K562 (cell line): ENCODE measurements at regions not wholly inside any gene's neighbourhood (a gene's known extent, or its start where the extent isn't known, plus 50 kb on each side); places are given as distances from the start of the nearest gene placed in this dataset.
A peak's percentile ranks its signal among the peaks of the same experiment; 100 is the strongest.

Source experiments
- ATAC-seq: fragments of 200-7000 bp; cut with Tn5 transposase; 3 replicates; pipeline ENCODE4 v1.9.1; 2020; ENCODE audit warnings: moderate library complexity
- BruUV-seq: library from RNA; stranded (reverse); fragments of 400-500 nt; replicated peaks from 2 replicates; lab custom pipeline; 2021; lab: Mats Ljungman, UMichigan
- CTCF ChIA-PET: fragments of 300-600 bp; formaldehyde crosslinking; extraction: SDS; loops from one replicate; lab custom pipeline; 2021; ENCODE audit warnings: low intra/inter-chr PET ratio; lab: Yijun Ruan, JAX
- POLR2A ChIA-PET: fragments of 300-600, 350-650 bp; sonication (Branson Sonifier 250); formaldehyde crosslinking; extraction: SDS; loops from one replicate; lab custom pipeline; 2021; ENCODE audit warnings: antibody characterized with exemption, inconsistent platforms; lab: Yijun Ruan, JAX
- DNase-seq, 4 experiments: peaks; one replicate each; pipeline versions ENCODE4 v3.0.0 to v3.0.0-alpha.2; 2011 to 2018; ENCODE audit warnings: low spot score in 3 of 4, mixed read lengths in 3 of 4; ENCODE audit errors: extremely low read depth in 1 of 4
- FAIRE-seq: peaks from 2 replicates; lab custom pipeline; 2011; peaks lifted over from hg19 to GRCh38; lab: Jason Lieb, UNC
- H2AFZ ChIP-seq: 2 replicates; pipeline ENCODE4 v1.6.0; 2011; ENCODE audit warnings: low read depth, low read length, control low read depth, inconsistent platforms
- H3K27ac ChIP-seq: fragments of 200-600 bp; 3 replicates; pipeline ENCODE4 v1.8.0; 2011; ENCODE audit warnings: low read depth, mild to moderate bottlenecking, control low read depth, inconsistent platforms, low read length, moderate library complexity, mixed read lengths; ENCODE audit errors: extremely low read depth
- H3K27me3 ChIP-seq, 2 experiments: fragments of 300-600 bp in 1 of 2; 2 replicates in 1 of 2; 3 replicates in 1 of 2; pipeline versions ENCODE4 v1.6.0 to v1.8.0; 2011; ENCODE audit warnings: inconsistent platforms in 2 of 2, low read length in 2 of 2, mild to moderate bottlenecking in 1 of 2, mixed read lengths in 1 of 2, moderate library complexity in 1 of 2; ENCODE audit not compliant: control insufficient read depth in 2 of 2, insufficient read depth in 2 of 2
- H3K36me3 ChIP-seq: fragments of 300-600 bp; 3 replicates; pipeline ENCODE4 v1.8.0; 2011; ENCODE audit warnings: mild to moderate bottlenecking, low read length, inconsistent platforms; ENCODE audit not compliant: control insufficient read depth, insufficient read depth
- H3K4me1 ChIP-seq, 2 experiments: fragments of 200-600 bp in 1 of 2; replicated peaks in 1 of 2; 2 replicates in 1 of 2; 3 replicates in 1 of 2; pipeline versions ENCODE4 v1.5.1 to v1.8.0; 2011; ENCODE audit warnings: inconsistent platforms in 2 of 2, low read length in 2 of 2, mild to moderate bottlenecking in 1 of 2, mixed read lengths in 1 of 2, moderate library complexity in 1 of 2; ENCODE audit not compliant: control insufficient read depth in 2 of 2, insufficient read depth in 2 of 2
- H3K4me2 ChIP-seq: 2 replicates; pipeline ENCODE4 v1.6.1; 2011; ENCODE audit warnings: low read length, control low read depth, inconsistent platforms, mixed read lengths; ENCODE audit not compliant: insufficient read depth
- H3K4me3 ChIP-seq: fragments of 200-600 bp; sonication (generic), shearing (Covaris generic); 2 replicates; pipeline ENCODE4 v1.5.1; 2016; ENCODE audit warnings: control low read depth, inconsistent platforms
- H3K79me2 ChIP-seq: fragments of 200-600 bp; 3 replicates; pipeline ENCODE4 v1.8.0; 2011; ENCODE audit warnings: low read length, inconsistent platforms; ENCODE audit not compliant: control insufficient read depth, insufficient read depth
- H3K9ac ChIP-seq, 2 experiments: 2 replicates each; pipeline versions ENCODE4 v1.6.0 to v1.6.1; 2011; ENCODE audit warnings: low read depth in 2 of 2, low read length in 2 of 2, control low read depth in 1 of 2, inconsistent platforms in 1 of 2, mild to moderate bottlenecking in 1 of 2, mixed read lengths in 1 of 2; ENCODE audit not compliant: insufficient read depth in 1 of 2
- H3K9me1 ChIP-seq: one replicate; pipeline ENCODE4 v1.6.0; 2011; ENCODE audit warnings: inconsistent platforms, mild to moderate bottlenecking, low read length, moderate library complexity; ENCODE audit not compliant: control insufficient read depth, insufficient read depth
- H3K9me3 ChIP-seq: replicated peaks from 2 replicates; pipeline ENCODE4 v1.5.1; 2011; ENCODE audit warnings: low read depth, low read length, inconsistent platforms; ENCODE audit not compliant: control insufficient read depth, insufficient read depth
- H4K20me1 ChIP-seq: replicated peaks from 2 replicates; pipeline ENCODE4 v1.6.1; 2011; ENCODE audit warnings: low read length, inconsistent platforms, mixed read lengths; ENCODE audit not compliant: control insufficient read depth, insufficient read depth
- ATF7 ChIP-seq: fragments of 450-650 bp; IDR thresholded peaks from 2 replicates; pipeline ENCODE4 v1.7.1; 2014; ENCODE audit warnings: mild to moderate bottlenecking, moderate library complexity
- CEBPG ChIP-seq, 3 experiments: fragments of 200-800 bp in 1 of 3; sonication (Bioruptor generic) in 1 of 3; sonication (generic) in 1 of 3; formaldehyde crosslinking in 1 of 3; IDR thresholded peaks in 2 of 3; conservative IDR thresholded peaks in 1 of 3; 2 replicates each; pipeline versions ENCODE4 v1.6.1 to v1.8.0; 2016 to 2022; ENCODE audit warnings: missing compliant biosample characterization in 2 of 3, missing genetic modification characterization in 2 of 3, mild to moderate bottlenecking in 1 of 3, missing genetic modification reagents in 1 of 3
- COPS2 ChIP-seq: fragments of 450-650 bp; conservative IDR thresholded peaks from 2 replicates; pipeline ENCODE4 v1.6.1; 2016; ENCODE audit warnings: mild to moderate bottlenecking, moderate library complexity
- HSF4 ChIP-seq: fragments of 250-450 bp; sonication (Bioruptor Pico); IDR thresholded peaks from 2 replicates; pipeline ENCODE4 v2.1.2; 2022; ENCODE audit warnings: mild to moderate bottlenecking, moderate library complexity, borderline replicate concordance
- MAZ ChIP-seq, 2 experiments: fragments of 450-650 bp in 1 of 2; sonication (generic) in 1 of 2; formaldehyde crosslinking; IDR thresholded peaks in 1 of 2; conservative IDR thresholded peaks in 1 of 2; 2 replicates each; pipeline versions ENCODE4 v1.4.0 to v1.5.0; 2020; ENCODE audit warnings: mild to moderate bottlenecking in 1 of 2, missing genetic modification reagents in 1 of 2
- NCOR1 ChIP-seq: fragments of 450-650 bp; IDR thresholded peaks from 2 replicates; pipeline ENCODE4 v1.6.1; 2016; ENCODE audit warnings: mild to moderate bottlenecking, moderate library complexity
- PHF20 ChIP-seq: fragments of 450-650 bp; IDR thresholded peaks from 2 replicates; pipeline ENCODE4 v1.6.1; 2018; ENCODE audit not compliant: partially characterized antibody
- RCOR1 ChIP-seq, 2 experiments: IDR thresholded peaks; 2 replicates each; pipeline ENCODE4 v1.6.1; 2012; ENCODE audit warnings: low read depth in 2 of 2, low read length in 2 of 2, borderline replicate concordance in 1 of 2, improper control_type of control experiment in 1 of 2
- SMAD2 ChIP-seq: fragments of 150-350 bp; IDR thresholded peaks from 2 replicates; pipeline ENCODE4 v1.6.1; 2014; ENCODE audit warnings: low read depth, mild to moderate bottlenecking, low read length
- ZNF324 ChIP-seq: fragments of 250-450 bp; sonication (Bioruptor Pico); IDR thresholded peaks from 2 replicates; pipeline ENCODE4 v1.4.0; 2020; ENCODE audit warnings: mild to moderate bottlenecking
- ZZZ3 ChIP-seq: fragments of 450-650 bp; IDR thresholded peaks from 2 replicates; pipeline ENCODE4 v1.6.1; 2016; ENCODE audit warnings: antibody characterized with exemption, mild to moderate bottlenecking, moderate library complexity
- WGBS: fragments of 100-300 bp; shearing (Covaris generic); methylation state at CpG from one replicate; pipeline ENCODE4 v1.1.6; 2016; ENCODE audit warnings: low coverage, mixed read lengths; ENCODE audit not compliant: insufficient coverage; ENCODE audit errors: missing lambda C conversion rate; 5-methylcytosine and 5-hydroxymethylcytosine counted together
- in situ Hi-C: fragments of 300-500 bp; cut with MboI; formaldehyde crosslinking; loops from 4 replicates; pipeline ENCODE4 v1.15.0; 2018; ENCODE audit warnings: inconsistent platforms, mixed read lengths
- intact Hi-C: fragments of 100-400 bp; cut with micrococcal nuclease; formaldehyde crosslinking; loops from 2 replicates; pipeline ENCODE4 v1.14.2; 2022
- TF ChIP-seq, protein P1 (sequence below): fragments of 250-450 bp; sonication (Bioruptor Pico); IDR thresholded peaks from 2 replicates; pipeline ENCODE4 v1.8.0; 2022; ENCODE audit warnings: moderate library complexity, mild to moderate bottlenecking, inconsistent platforms
- TF ChIP-seq, protein P2 (sequence below): sonication (generic); formaldehyde crosslinking; IDR thresholded peaks from 2 replicates; pipeline ENCODE4 v1.8.0; 2022; ENCODE audit warnings: missing genetic modification reagents, mild to moderate bottlenecking, borderline replicate concordance
- TF ChIP-seq, protein P3 (sequence below): sonication (generic); formaldehyde crosslinking; IDR thresholded peaks from 2 replicates; pipeline ENCODE4 v1.8.0; 2022; ENCODE audit warnings: missing genetic modification reagents, mild to moderate bottlenecking, moderate library complexity, borderline replicate concordance

DNA sequence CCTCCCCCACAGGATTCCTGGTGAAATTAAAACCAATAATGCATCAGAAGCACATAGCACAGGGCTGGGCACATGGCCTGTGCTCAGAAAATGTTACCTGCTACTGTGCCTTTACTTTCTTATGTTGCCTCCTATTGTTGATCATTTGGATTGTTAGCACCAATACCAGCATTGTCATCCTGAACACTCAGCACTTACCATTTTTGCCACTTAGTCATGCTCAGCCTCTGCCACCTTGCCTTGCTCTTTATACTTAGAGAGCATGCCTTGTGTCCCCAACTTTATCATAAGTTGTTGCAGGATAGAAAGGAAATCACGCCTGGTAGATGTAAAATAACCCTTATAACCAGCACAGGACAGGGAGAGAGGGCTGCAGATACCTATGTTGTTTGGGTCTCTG lies 361.0 kb upstream of the RUNX1 start (continued):
- TF ChIP-seq CEBPG (CRISPR knock-in tag; IDR thresholded peaks at IDR 0.05) (no peak), CEBPG (tag; conservative IDR thresholded peaks at IDR 0.05 in 1 of 2, IDR thresholded peaks at IDR 0.05 in 1 of 2) (no peak), ATF7 (no peak), ZNF324 (CRISPR knock-in tag) (no peak), SMAD2 (no peak)
- TF ChIP-seq, protein P1, sequence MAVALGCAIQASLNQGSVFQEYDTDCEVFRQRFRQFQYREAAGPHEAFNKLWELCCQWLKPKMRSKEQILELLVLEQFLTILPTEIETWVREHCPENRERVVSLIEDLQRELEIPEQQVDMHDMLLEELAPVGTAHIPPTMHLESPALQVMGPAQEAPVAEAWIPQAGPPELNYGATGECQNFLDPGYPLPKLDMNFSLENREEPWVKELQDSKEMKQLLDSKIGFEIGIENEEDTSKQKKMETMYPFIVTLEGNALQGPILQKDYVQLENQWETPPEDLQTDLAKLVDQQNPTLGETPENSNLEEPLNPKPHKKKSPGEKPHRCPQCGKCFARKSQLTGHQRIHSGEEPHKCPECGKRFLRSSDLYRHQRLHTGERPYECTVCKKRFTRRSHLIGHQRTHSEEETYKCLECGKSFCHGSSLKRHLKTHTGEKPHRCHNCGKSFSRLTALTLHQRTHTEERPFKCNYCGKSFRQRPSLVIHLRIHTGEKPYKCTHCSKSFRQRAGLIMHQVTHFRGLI (CRISPR knock-in tag) = no peak
- TF ChIP-seq, protein P2, sequence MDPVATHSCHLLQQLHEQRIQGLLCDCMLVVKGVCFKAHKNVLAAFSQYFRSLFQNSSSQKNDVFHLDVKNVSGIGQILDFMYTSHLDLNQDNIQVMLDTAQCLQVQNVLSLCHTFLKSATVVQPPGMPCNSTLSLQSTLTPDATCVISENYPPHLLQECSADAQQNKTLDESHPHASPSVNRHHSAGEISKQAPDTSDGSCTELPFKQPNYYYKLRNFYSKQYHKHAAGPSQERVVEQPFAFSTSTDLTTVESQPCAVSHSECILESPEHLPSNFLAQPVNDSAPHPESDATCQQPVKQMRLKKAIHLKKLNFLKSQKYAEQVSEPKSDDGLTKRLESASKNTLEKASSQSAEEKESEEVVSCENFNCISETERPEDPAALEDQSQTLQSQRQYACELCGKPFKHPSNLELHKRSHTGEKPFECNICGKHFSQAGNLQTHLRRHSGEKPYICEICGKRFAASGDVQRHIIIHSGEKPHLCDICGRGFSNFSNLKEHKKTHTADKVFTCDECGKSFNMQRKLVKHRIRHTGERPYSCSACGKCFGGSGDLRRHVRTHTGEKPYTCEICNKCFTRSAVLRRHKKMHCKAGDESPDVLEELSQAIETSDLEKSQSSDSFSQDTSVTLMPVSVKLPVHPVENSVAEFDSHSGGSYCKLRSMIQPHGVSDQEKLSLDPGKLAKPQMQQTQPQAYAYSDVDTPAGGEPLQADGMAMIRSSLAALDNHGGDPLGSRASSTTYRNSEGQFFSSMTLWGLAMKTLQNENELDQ = no peak

DNA sequence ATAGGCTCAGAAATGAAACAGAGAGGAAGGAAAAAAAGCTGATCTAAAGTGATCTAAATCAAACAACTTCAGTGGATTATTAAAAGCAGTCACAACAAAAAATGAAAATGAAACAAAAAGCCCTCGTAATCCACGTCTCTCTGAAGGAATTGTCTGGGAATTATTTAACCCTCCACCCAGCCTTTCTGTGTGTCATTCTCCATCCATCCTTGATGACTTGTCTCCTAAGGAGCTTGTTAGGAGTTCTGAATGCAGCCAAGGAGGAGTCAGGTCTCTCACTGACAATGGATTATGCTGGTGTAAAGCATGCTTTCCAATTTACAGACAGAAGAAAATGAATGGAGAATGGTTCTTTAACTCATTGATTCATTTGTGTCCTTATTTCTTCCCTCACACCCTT lies 359.3 kb upstream of the RUNX1 start:
- no peaks in the 10 kb centered on the region for H3K36me3 ChIP-seq
- ChIA-PET POLR2A (interaction anchor here (0.6 to 1.0 kb wide), 2 partner anchors 8 to 490 kb away, joined by 3 read pairs; no protein-coding TSS in a partner anchor), CTCF (no interaction called here)
- no peaks in the 10 kb centered on the region; a peak in 1 of 5 replicates for H3K27me3 ChIP-seq
- H2AFZ ChIP-seq = peak overlapping the region; percentile 11; the same call in 1 of the 2 replicates
- FAIRE-seq (no peak), DNase-seq (no peak), ATAC-seq (no peak)
- 6% methylated on average over 2 of the region's 2 CpGs for WGBS
- no peak overlapping the region for H3K9ac ChIP-seq
- no peaks in the 10 kb centered on the region for H3K9me1 ChIP-seq
- no peak overlapping the region for H3K4me3 ChIP-seq
- peaks cover 0 to 3% of the 10 kb centered on the region in 2 experiments; a peak in 3 of 5 replicates for H3K4me1 ChIP-seq
- H3K27ac ChIP-seq = no peak overlapping the region
- H3K79me2 ChIP-seq = no peaks in the 10 kb centered on the region
- H3K9me3 ChIP-seq = no peaks in the 10 kb centered on the region
- H3K4me2 ChIP-seq = no peak overlapping the region
- no peaks in the 10 kb centered on the region for H4K20me1 ChIP-seq
- in situ Hi-C loops = loop anchor here (10.0 kb wide), 1 partner anchor 664 kb away; no protein-coding TSS in a partner anchor
- intact Hi-C loops = no loop called here
- BruUV-seq = no TSS peak
- TF ChIP-seq PHF20 (no peak), HSF4 (CRISPR knock-in tag) (no peak), ZZZ3 (no peak), NCOR1 (no peak), MAZ (CRISPR knock-in tag; conservative IDR thresholded peaks at IDR 0.05 in 1 of 2, IDR thresholded peaks at IDR 0.05 in 1 of 2) (no peak), COPS2 (no peak), RCOR1 (IDR thresholded peaks at IDR 0.05; ENCODE audit: borderline replicate concordance in 1 of 2, low read depth in 2 of 2, low read length in 2 of 2) (no peak)
- TF ChIP-seq, protein P1 (CRISPR knock-in tag) = no peak
- TF ChIP-seq, protein P3, sequence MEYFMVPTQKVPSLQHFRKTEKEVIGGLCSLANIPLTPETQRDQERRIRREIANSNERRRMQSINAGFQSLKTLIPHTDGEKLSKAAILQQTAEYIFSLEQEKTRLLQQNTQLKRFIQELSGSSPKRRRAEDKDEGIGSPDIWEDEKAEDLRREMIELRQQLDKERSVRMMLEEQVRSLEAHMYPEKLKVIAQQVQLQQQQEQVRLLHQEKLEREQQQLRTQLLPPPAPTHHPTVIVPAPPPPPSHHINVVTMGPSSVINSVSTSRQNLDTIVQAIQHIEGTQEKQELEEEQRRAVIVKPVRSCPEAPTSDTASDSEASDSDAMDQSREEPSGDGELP (CRISPR knock-in tag) = no peak
